Panc1 (cell line): ENCODE measurements at regions not wholly inside any gene's neighbourhood (a gene's known extent, or its start where the extent isn't known, plus 50 kb on each side); places are given as distances from the start of the nearest gene placed in this dataset.

ENCODE experiments used
- POLR2AphosphoS5 ChIP-seq: IDR thresholded peaks from 2 replicates; pipeline ENCODE4 v1.6.1; 2012; ENCODE audit warnings: mild to moderate bottlenecking, low read depth, low read length, moderate library complexity
- TCF7L2 ChIP-seq: IDR thresholded peaks from 2 replicates; pipeline ENCODE4 v1.6.1; 2011; ENCODE audit warnings: mild to moderate bottlenecking, low read depth, low read length, inconsistent platforms
- TF ChIP-seq, protein P1 (sequence below), 2 experiments: IDR thresholded peaks; 2 replicates each; pipeline ENCODE4 v1.6.1; 2011 to 2012; ENCODE audit warnings: low read depth in 2 of 2, control low read depth in 1 of 2, low read length in 1 of 2, mild to moderate bottlenecking in 1 of 2, moderate library complexity in 1 of 2; ENCODE audit not compliant: insufficient read depth in 1 of 2
- TF ChIP-seq, protein P2 (sequence below): fragments of 450-650 bp; IDR thresholded peaks from 2 replicates; pipeline ENCODE4 v1.5.1; 2017; ENCODE audit warnings: mild to moderate bottlenecking

DNA sequence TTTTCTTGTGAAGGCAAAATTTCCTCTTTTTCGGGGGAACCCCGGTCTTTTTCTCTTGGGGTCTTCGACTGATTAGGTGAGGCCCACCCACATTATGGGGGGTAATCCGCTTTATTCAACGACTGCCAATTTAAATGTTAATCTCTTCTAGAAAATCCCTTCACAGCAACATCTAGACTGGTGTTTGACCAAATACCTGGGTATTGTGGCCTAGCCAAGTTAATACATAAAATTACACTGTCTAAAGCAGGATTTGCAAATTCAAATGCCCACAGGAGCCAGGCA, 170.0 kb upstream of the FOXN3 start:
- TF ChIP-seq, protein P1, sequence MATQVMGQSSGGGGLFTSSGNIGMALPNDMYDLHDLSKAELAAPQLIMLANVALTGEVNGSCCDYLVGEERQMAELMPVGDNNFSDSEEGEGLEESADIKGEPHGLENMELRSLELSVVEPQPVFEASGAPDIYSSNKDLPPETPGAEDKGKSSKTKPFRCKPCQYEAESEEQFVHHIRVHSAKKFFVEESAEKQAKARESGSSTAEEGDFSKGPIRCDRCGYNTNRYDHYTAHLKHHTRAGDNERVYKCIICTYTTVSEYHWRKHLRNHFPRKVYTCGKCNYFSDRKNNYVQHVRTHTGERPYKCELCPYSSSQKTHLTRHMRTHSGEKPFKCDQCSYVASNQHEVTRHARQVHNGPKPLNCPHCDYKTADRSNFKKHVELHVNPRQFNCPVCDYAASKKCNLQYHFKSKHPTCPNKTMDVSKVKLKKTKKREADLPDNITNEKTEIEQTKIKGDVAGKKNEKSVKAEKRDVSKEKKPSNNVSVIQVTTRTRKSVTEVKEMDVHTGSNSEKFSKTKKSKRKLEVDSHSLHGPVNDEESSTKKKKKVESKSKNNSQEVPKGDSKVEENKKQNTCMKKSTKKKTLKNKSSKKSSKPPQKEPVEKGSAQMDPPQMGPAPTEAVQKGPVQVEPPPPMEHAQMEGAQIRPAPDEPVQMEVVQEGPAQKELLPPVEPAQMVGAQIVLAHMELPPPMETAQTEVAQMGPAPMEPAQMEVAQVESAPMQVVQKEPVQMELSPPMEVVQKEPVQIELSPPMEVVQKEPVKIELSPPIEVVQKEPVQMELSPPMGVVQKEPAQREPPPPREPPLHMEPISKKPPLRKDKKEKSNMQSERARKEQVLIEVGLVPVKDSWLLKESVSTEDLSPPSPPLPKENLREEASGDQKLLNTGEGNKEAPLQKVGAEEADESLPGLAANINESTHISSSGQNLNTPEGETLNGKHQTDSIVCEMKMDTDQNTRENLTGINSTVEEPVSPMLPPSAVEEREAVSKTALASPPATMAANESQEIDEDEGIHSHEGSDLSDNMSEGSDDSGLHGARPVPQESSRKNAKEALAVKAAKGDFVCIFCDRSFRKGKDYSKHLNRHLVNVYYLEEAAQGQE (IDR thresholded peaks at IDR 0.05; ENCODE audit: insufficient read depth in 1 of 2, low read depth in 2 of 2, low read length in 1 of 2), result no peak
- TF ChIP-seq, protein P2, sequence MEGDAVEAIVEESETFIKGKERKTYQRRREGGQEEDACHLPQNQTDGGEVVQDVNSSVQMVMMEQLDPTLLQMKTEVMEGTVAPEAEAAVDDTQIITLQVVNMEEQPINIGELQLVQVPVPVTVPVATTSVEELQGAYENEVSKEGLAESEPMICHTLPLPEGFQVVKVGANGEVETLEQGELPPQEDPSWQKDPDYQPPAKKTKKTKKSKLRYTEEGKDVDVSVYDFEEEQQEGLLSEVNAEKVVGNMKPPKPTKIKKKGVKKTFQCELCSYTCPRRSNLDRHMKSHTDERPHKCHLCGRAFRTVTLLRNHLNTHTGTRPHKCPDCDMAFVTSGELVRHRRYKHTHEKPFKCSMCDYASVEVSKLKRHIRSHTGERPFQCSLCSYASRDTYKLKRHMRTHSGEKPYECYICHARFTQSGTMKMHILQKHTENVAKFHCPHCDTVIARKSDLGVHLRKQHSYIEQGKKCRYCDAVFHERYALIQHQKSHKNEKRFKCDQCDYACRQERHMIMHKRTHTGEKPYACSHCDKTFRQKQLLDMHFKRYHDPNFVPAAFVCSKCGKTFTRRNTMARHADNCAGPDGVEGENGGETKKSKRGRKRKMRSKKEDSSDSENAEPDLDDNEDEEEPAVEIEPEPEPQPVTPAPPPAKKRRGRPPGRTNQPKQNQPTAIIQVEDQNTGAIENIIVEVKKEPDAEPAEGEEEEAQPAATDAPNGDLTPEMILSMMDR, result no peak
- TF ChIP-seq POLR2AphosphoS5 (no peak), TCF7L2 (no peak)
